ENCODE measurements at regions not wholly inside any gene's neighbourhood (a gene's known extent, or its start where the extent isn't known, plus 50 kb on each side); places are given as distances from the start of the nearest gene placed in this dataset.

GRCh38 chr9:134259708-134260107, 66.5 kb upstream of the RXRA start:
- no peak for DNase-seq (ENCODE audit: low read depth in 1 of 2, low spot score in 1 of 2)
- no peaks in the 10 kb centered on the region for H3K27me3 ChIP-seq (ENCODE audit: insufficient read depth, poor library complexity, severe bottlenecking)
- TF ChIP-seq GABPA (IDR thresholded peaks at IDR 0.05; ENCODE audit: low read depth) (no peak), POLR2AphosphoS5 (IDR thresholded peaks at IDR 0.05; ENCODE audit: low read depth) (no peak), SPI1 (IDR thresholded peaks at IDR 0.05; ENCODE audit: borderline replicate concordance, low read depth) (no peak)
- TF ChIP-seq, protein P1, sequence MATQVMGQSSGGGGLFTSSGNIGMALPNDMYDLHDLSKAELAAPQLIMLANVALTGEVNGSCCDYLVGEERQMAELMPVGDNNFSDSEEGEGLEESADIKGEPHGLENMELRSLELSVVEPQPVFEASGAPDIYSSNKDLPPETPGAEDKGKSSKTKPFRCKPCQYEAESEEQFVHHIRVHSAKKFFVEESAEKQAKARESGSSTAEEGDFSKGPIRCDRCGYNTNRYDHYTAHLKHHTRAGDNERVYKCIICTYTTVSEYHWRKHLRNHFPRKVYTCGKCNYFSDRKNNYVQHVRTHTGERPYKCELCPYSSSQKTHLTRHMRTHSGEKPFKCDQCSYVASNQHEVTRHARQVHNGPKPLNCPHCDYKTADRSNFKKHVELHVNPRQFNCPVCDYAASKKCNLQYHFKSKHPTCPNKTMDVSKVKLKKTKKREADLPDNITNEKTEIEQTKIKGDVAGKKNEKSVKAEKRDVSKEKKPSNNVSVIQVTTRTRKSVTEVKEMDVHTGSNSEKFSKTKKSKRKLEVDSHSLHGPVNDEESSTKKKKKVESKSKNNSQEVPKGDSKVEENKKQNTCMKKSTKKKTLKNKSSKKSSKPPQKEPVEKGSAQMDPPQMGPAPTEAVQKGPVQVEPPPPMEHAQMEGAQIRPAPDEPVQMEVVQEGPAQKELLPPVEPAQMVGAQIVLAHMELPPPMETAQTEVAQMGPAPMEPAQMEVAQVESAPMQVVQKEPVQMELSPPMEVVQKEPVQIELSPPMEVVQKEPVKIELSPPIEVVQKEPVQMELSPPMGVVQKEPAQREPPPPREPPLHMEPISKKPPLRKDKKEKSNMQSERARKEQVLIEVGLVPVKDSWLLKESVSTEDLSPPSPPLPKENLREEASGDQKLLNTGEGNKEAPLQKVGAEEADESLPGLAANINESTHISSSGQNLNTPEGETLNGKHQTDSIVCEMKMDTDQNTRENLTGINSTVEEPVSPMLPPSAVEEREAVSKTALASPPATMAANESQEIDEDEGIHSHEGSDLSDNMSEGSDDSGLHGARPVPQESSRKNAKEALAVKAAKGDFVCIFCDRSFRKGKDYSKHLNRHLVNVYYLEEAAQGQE (IDR thresholded peaks at IDR 0.05; ENCODE audit: insufficient replicate concordance, low read depth), result no peak
- TF ChIP-seq, protein P2, sequence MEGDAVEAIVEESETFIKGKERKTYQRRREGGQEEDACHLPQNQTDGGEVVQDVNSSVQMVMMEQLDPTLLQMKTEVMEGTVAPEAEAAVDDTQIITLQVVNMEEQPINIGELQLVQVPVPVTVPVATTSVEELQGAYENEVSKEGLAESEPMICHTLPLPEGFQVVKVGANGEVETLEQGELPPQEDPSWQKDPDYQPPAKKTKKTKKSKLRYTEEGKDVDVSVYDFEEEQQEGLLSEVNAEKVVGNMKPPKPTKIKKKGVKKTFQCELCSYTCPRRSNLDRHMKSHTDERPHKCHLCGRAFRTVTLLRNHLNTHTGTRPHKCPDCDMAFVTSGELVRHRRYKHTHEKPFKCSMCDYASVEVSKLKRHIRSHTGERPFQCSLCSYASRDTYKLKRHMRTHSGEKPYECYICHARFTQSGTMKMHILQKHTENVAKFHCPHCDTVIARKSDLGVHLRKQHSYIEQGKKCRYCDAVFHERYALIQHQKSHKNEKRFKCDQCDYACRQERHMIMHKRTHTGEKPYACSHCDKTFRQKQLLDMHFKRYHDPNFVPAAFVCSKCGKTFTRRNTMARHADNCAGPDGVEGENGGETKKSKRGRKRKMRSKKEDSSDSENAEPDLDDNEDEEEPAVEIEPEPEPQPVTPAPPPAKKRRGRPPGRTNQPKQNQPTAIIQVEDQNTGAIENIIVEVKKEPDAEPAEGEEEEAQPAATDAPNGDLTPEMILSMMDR (IDR thresholded peaks at IDR 0.05; ENCODE audit: insufficient read depth, low read length), result no peak
- no peak overlapping the region for H3K4me3 ChIP-seq (replicated peaks; ENCODE audit: insufficient read depth, low read length)
- H3K27ac ChIP-seq (replicated peaks), result no peak overlapping the region

DNA sequence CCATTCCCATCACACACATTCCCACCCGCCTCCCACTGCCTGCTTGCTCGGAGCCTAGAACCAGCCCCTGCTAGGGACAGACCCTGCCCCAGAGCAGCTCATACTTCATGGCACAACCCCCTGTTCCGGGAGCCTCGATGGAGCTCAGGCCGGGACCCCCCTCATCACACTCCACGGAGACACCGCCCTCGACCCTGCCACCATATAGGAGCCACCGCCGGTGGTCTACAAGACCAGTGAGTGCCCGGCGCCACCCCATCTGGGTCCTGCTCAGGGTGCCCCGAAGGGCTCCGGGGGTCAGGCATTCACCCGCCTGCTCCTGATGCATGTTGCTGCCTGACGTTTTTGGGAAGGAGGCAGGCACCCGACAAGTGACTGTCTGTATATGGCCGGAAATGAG, 65.5 kb upstream of the RXRA start:
- no peak for DNase-seq (ENCODE audit: low read depth in 1 of 2, low spot score in 1 of 2)
- TF ChIP-seq, protein P1 (IDR thresholded peaks at IDR 0.05; ENCODE audit: insufficient replicate concordance, low read depth), result no peak
- TF ChIP-seq GABPA (IDR thresholded peaks at IDR 0.05; ENCODE audit: low read depth) (no peak), SPI1 (IDR thresholded peaks at IDR 0.05; ENCODE audit: borderline replicate concordance, low read depth) (no peak), POLR2AphosphoS5 (IDR thresholded peaks at IDR 0.05; ENCODE audit: low read depth) (no peak)
- TF ChIP-seq, protein P2 (IDR thresholded peaks at IDR 0.05; ENCODE audit: insufficient read depth, low read length), result no peak
- Histone ChIP-seq H3K27ac (replicated peaks) (no peak overlapping the region), H3K4me3 (replicated peaks; ENCODE audit: insufficient read depth, low read length) (no peak overlapping the region), H3K27me3 (ENCODE audit: insufficient read depth, poor library complexity, severe bottlenecking) (no peaks in the 10 kb centered on the region)

DNA sequence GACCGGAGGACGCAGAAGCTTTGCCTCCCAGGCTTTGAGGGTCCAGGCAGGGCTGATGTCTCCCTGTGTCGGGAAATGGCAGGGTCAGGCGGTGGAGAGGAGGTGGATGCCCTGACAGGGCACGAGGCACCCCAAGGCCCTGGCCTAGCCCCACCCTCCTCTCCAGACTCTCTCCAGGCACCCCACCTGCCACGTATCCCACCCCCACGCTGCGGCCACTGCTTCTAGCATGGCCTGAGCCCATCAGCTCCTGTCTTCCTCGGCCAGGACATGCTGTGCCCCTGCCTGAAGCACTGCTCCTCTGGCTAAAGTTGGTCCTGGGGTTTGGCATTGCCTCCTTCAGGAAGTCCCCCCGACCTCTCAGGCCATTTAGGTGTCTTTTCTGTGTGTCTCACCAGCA, 64.2 kb upstream of the RXRA start:
- no peaks in the 10 kb centered on the region for H3K27me3 ChIP-seq (ENCODE audit: insufficient read depth, poor library complexity, severe bottlenecking)
- no peak overlapping the region for H3K27ac ChIP-seq (replicated peaks)
- DNase-seq (ENCODE audit: low read depth in 1 of 2, low spot score in 1 of 2), result no peak
- no peak overlapping the region for H3K4me3 ChIP-seq (replicated peaks; ENCODE audit: insufficient read depth, low read length)
- TF ChIP-seq, protein P2 (IDR thresholded peaks at IDR 0.05; ENCODE audit: insufficient read depth, low read length), result no peak
- TF ChIP-seq, protein P1 (IDR thresholded peaks at IDR 0.05; ENCODE audit: insufficient replicate concordance, low read depth), result no peak
- no peak for TF ChIP-seq SPI1 (IDR thresholded peaks at IDR 0.05; ENCODE audit: borderline replicate concordance, low read depth)
- no peak for TF ChIP-seq POLR2AphosphoS5 (IDR thresholded peaks at IDR 0.05; ENCODE audit: low read depth)
- no peak for TF ChIP-seq GABPA (IDR thresholded peaks at IDR 0.05; ENCODE audit: low read depth)

All from HL-60 (cell line).